ENCODE measurements at regions not wholly inside any gene's neighbourhood (a gene's known extent, or its start where the extent isn't known, plus 50 kb on each side); places are given as distances from the start of the nearest gene placed in this dataset.

DNA sequence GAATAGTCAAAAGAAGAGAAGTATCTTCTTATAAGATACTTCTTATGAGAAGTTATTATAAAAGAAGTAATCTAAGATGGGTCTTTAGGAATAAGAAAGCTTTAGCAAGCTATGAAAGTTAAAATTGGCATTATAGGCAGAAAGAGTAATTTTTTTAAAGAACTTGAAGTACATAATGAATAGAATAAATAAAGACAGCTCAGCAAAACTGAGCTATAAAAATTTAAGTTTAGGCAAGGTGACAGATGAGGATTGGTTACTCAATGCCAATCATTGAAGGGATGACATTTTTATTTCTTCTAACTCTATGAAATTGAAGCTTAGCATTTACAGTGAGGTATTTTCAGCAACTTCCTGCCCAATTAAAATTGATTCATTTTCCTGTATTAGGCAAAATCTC lies 966.8 kb downstream of the BRINP3 start:
- Histone ChIP-seq H3K4me1 (ENCODE audit: low read length) (no peaks in the 10 kb centered on the region), H3K27me3 (replicated peaks; ENCODE audit: insufficient read depth, low read length) (no peaks in the 10 kb centered on the region), H3K27ac (ENCODE audit: low read length) (no peak overlapping the region), H2AFZ (ENCODE audit: low read length) (no peak overlapping the region), H3K79me2 (ENCODE audit: low read length) (no peaks in the 10 kb centered on the region), H3K4me3 (ENCODE audit: low read length) (no peak overlapping the region), H3K9me3 (replicated peaks; ENCODE audit: insufficient read depth, low read length) (no peaks in the 10 kb centered on the region), H3K9me2 (replicated peaks; ENCODE audit: insufficient read depth, low read length) (no peaks in the 10 kb centered on the region), H4K20me1 (ENCODE audit: insufficient read depth, low read length) (no peaks in the 10 kb centered on the region), H3K36me3 (replicated peaks; ENCODE audit: insufficient read depth, low read length) (no peaks in the 10 kb centered on the region), H3F3A (ENCODE audit: insufficient read depth, low read length) (no peaks in the 10 kb centered on the region), H3K4me2 (ENCODE audit: low read depth, low read length) (no peak overlapping the region), H3K9ac (ENCODE audit: low read length) (no peak overlapping the region)
- TF ChIP-seq EZH2phosphoT487 (IDR thresholded peaks at IDR 0.05; ENCODE audit: low read length) (no peak), EZH2 (optimal IDR thresholded peaks at IDR 0.05; ENCODE audit: low read depth, low read length) (no peak)
- TF ChIP-seq, protein P1, sequence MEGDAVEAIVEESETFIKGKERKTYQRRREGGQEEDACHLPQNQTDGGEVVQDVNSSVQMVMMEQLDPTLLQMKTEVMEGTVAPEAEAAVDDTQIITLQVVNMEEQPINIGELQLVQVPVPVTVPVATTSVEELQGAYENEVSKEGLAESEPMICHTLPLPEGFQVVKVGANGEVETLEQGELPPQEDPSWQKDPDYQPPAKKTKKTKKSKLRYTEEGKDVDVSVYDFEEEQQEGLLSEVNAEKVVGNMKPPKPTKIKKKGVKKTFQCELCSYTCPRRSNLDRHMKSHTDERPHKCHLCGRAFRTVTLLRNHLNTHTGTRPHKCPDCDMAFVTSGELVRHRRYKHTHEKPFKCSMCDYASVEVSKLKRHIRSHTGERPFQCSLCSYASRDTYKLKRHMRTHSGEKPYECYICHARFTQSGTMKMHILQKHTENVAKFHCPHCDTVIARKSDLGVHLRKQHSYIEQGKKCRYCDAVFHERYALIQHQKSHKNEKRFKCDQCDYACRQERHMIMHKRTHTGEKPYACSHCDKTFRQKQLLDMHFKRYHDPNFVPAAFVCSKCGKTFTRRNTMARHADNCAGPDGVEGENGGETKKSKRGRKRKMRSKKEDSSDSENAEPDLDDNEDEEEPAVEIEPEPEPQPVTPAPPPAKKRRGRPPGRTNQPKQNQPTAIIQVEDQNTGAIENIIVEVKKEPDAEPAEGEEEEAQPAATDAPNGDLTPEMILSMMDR (IDR thresholded peaks at IDR 0.05; ENCODE audit: low read length), result no peak
- DNase-seq, result no peak

DNA sequence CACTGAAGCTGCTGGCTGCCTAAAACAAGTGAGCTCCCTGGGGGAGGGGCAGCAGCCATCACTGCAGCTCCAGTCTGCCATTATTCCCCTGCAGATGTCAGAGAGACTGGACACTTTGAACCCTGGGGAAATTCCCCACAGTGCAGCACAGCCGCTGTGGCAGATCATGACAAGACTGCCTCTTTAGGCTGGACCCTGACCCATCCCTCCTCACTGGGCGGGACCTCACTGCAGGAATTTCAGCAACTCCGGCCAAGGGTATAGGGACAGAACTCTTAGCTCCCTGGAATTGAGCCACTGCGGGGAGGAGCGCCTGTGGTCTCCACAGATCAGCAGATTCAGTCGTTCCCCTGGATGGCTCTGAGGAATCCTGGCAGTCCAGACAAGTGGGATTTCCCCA lies 964.6 kb downstream of the BRINP3 start:
- no peaks in the 10 kb centered on the region for H3K4me1 ChIP-seq (ENCODE audit: low read length)
- H3K27ac ChIP-seq (ENCODE audit: low read length), result no peak overlapping the region
- no peaks in the 10 kb centered on the region for H3K36me3 ChIP-seq (replicated peaks; ENCODE audit: insufficient read depth, low read length)
- H3K4me3 ChIP-seq (ENCODE audit: low read length), result no peak overlapping the region
- H2AFZ ChIP-seq (ENCODE audit: low read length), result no peak overlapping the region
- no peak for DNase-seq
- TF ChIP-seq, protein P1 (IDR thresholded peaks at IDR 0.05; ENCODE audit: low read length), result no peak
- TF ChIP-seq EZH2phosphoT487 (IDR thresholded peaks at IDR 0.05; ENCODE audit: low read length), result no peak
- no peak for TF ChIP-seq EZH2 (optimal IDR thresholded peaks at IDR 0.05; ENCODE audit: low read depth, low read length)
- no peaks in the 10 kb centered on the region for H3K27me3 ChIP-seq (replicated peaks; ENCODE audit: insufficient read depth, low read length)
- H3K79me2 ChIP-seq (ENCODE audit: low read length), result no peaks in the 10 kb centered on the region
- H3F3A ChIP-seq (ENCODE audit: insufficient read depth, low read length), result no peaks in the 10 kb centered on the region
- H3K9me3 ChIP-seq (replicated peaks; ENCODE audit: insufficient read depth, low read length), result no peaks in the 10 kb centered on the region
- no peaks in the 10 kb centered on the region for H4K20me1 ChIP-seq (ENCODE audit: insufficient read depth, low read length)
- H3K9ac ChIP-seq (ENCODE audit: low read length), result no peak overlapping the region
- H3K9me2 ChIP-seq (replicated peaks; ENCODE audit: insufficient read depth, low read length), result no peaks in the 10 kb centered on the region
- H3K4me2 ChIP-seq (ENCODE audit: low read depth, low read length), result no peak overlapping the region

GRCh38 chr1:189522441-189522840 lies 955.2 kb downstream of the BRINP3 start:
- TF ChIP-seq EZH2phosphoT487 (IDR thresholded peaks at IDR 0.05; ENCODE audit: low read length) (no peak), EZH2 (optimal IDR thresholded peaks at IDR 0.05; ENCODE audit: low read depth, low read length) (no peak)
- TF ChIP-seq, protein P1 (IDR thresholded peaks at IDR 0.05; ENCODE audit: low read length), result no peak
- H3K9me2 ChIP-seq (replicated peaks; ENCODE audit: insufficient read depth, low read length), result no peaks in the 10 kb centered on the region
- no peak overlapping the region for H3K27ac ChIP-seq (ENCODE audit: low read length)
- no peak overlapping the region for H3K4me3 ChIP-seq (ENCODE audit: low read length)
- no peaks in the 10 kb centered on the region for H3F3A ChIP-seq (ENCODE audit: insufficient read depth, low read length)
- H2AFZ ChIP-seq (ENCODE audit: low read length), result no peak overlapping the region
- H3K9ac ChIP-seq (ENCODE audit: low read length), result no peak overlapping the region
- H3K4me1 ChIP-seq (ENCODE audit: low read length), result no peaks in the 10 kb centered on the region
- no peak overlapping the region for H3K4me2 ChIP-seq (ENCODE audit: low read depth, low read length)
- no peaks in the 10 kb centered on the region for H3K9me3 ChIP-seq (replicated peaks; ENCODE audit: insufficient read depth, low read length)
- no peaks in the 10 kb centered on the region for H3K79me2 ChIP-seq (ENCODE audit: low read length)
- H4K20me1 ChIP-seq (ENCODE audit: insufficient read depth, low read length), result no peaks in the 10 kb centered on the region
- DNase-seq, result no peak
- H3K36me3 ChIP-seq (replicated peaks; ENCODE audit: insufficient read depth, low read length), result no peaks in the 10 kb centered on the region
- no peaks in the 10 kb centered on the region for H3K27me3 ChIP-seq (replicated peaks; ENCODE audit: insufficient read depth, low read length)

Measured in MM.1S (cell line).